Pancreas (tissue), 10 donors: ENCODE measurements at regions not wholly inside any gene's neighbourhood (a gene's known extent, or its start where the extent isn't known, plus 50 kb on each side); places are given as distances from the start of the nearest gene placed in this dataset.

ENCODE experiments used
- ATAC-seq, 4 donors: fragments of 200-7000 bp; cut with Tn5 transposase; one replicate each; pipeline versions ENCODE4 v1.8.0 to v1.9.1; 2020; ENCODE audit warnings: mild to moderate bottlenecking in 4 of 4, moderate library complexity in 4 of 4
- DNase-seq, 6 donors: peaks; one replicate each; pipeline ENCODE4 v3.0.0-alpha.2; 2020
- FAIRE-seq: peaks from 2 replicates; lab custom pipeline; 2012; peaks lifted over from hg19 to GRCh38; lab: Jason Lieb, UNC
- H3K27ac ChIP-seq, 4 donors: fragments of 200-600 bp; sonication (generic); 1 replicate in 3 of 4; 2 replicates in 1 of 4; pipeline versions ENCODE4 v1.5.0 to v1.8.0; 2020
- H3K27me3 ChIP-seq, 4 donors: fragments of 200-600 bp; one replicate each; pipeline ENCODE4 v1.8.0; 2021
- H3K36me3 ChIP-seq, 3 donors: fragments of 200-600 bp; sonication (generic) in 1 of 3; one replicate each; pipeline versions ENCODE4 v1.5.0 to v1.8.0; 2020 to 2021
- H3K4me1 ChIP-seq, 3 donors: fragments of 200-600 bp; one replicate each; pipeline ENCODE4 v1.8.0; 2021
- H3K4me3 ChIP-seq, 4 donors: fragments of 200-600 bp; sonication (generic) in 2 of 4; one replicate each; pipeline versions ENCODE4 v1.5.0 to v1.8.0; 2020 to 2021
- H3K9me3 ChIP-seq, 4 donors: fragments of 200-600 bp; one replicate each; pipeline ENCODE4 v1.8.0; 2021
- WGBS, 2 donors: extraction: QIAGEN DNeasy Blood & Tissue Kit; methylation state at CpG; one replicate each; pipeline ENCODE4 v1.1.7; 2013; 5-methylcytosine and 5-hydroxymethylcytosine counted together
- intact Hi-C, 3 donors: fragments of 100-400 bp; cut with DNase I; formaldehyde crosslinking; loops; one replicate each; pipeline versions ENCODE4 v1.11.1 to v1.14.2; 2022
- TF ChIP-seq, protein P1 (sequence below), 4 donors: fragments of 200-600 bp; sonication (generic) in 3 of 4; IDR thresholded peaks; one replicate each; pipeline versions ENCODE4 v1.5.0 to v1.8.0; 2021; ENCODE audit warnings: antibody characterized with exemption in 4 of 4
- donor health status: healthy with polysubstance abuse.
- donor health status: DM: no; HTN: no; CAD: no; lungs with moderate emphysema.
- donor health status: DM: no; HTN: no; CAD: no.
- donor health status: control.
- donor health status: control.
- donor health status: Bipolar disorder and iron deficiency.
- donor health status: DM: yes; HTN: yes; CAD: no.
- donor health status: DM: no; HTN: no; CAD: no.
- donor health status: DM: no; HTN: no; CAD: no.
- donor health status: DM: yes; HTN: yes; CAD: no.

GRCh38 chr11:19525276-19525675 is 187.4 kb upstream of the NAV2 start:
- Histone ChIP-seq H3K4me3 (no peak overlapping the region), H3K27ac (no peak overlapping the region), H3K36me3 (no peaks in the 10 kb centered on the region), H3K9me3 (no peaks in the 10 kb centered on the region), H3K4me1 (peaks cover 0 to 11% (median 4%) of the 10 kb centered on the region in 3 donors), H3K27me3 (no peaks in the 10 kb centered on the region)
- FAIRE-seq, result no peak
- ATAC-seq, result no peak
- TF ChIP-seq, protein P1, sequence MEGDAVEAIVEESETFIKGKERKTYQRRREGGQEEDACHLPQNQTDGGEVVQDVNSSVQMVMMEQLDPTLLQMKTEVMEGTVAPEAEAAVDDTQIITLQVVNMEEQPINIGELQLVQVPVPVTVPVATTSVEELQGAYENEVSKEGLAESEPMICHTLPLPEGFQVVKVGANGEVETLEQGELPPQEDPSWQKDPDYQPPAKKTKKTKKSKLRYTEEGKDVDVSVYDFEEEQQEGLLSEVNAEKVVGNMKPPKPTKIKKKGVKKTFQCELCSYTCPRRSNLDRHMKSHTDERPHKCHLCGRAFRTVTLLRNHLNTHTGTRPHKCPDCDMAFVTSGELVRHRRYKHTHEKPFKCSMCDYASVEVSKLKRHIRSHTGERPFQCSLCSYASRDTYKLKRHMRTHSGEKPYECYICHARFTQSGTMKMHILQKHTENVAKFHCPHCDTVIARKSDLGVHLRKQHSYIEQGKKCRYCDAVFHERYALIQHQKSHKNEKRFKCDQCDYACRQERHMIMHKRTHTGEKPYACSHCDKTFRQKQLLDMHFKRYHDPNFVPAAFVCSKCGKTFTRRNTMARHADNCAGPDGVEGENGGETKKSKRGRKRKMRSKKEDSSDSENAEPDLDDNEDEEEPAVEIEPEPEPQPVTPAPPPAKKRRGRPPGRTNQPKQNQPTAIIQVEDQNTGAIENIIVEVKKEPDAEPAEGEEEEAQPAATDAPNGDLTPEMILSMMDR (IDR thresholded peaks at IDR 0.05), result no peak
- no peak for DNase-seq
- 86 to 90% methylated on average over 7 of the region's 7 CpGs for WGBS, 2 donors
- intact Hi-C loops, result no loop called here

DNA sequence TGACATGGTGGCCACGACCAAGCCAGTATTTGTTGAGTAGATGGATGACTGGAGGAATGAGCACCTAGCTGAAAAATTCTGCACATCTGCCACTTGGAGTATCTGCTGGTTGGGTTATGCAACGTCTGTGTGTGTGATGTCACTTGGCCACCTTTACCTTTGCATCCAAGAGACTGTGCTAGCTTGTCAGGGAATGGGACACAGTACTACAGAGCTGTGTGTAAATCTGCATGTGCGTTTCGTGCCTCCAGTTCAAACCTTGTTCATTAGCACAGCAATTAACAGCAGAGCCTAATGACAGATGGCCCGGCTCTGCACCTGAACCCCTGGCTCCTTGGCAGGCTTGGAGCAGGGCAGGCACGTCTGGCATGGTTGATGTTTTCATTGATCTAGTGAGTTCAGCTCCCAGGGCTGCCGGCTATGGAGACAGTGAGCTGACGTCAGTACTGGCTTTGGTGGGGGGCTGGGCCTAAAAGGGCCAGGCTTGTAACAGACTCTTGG is 188.4 kb upstream of the NAV2 start:
- peak overlapping the region in 1 of 4 donors; percentile 14 for H3K27ac ChIP-seq
- no peak overlapping the region for H3K4me3 ChIP-seq
- peaks cover 0 to 11% (median 4%) of the 10 kb centered on the region in 3 donors for H3K4me1 ChIP-seq
- intact Hi-C loops, result no loop called here
- H3K36me3 ChIP-seq, result no peaks in the 10 kb centered on the region
- no peaks in the 10 kb centered on the region for H3K9me3 ChIP-seq
- TF ChIP-seq, protein P1 (IDR thresholded peaks at IDR 0.05), result no peak
- DNase-seq (peak; percentile 36 to 81 (median 68)), ATAC-seq (peak; percentile 91 to 95 (median 95)), FAIRE-seq (no peak)
- 13 to 15% methylated on average over 8 of the region's 8 CpGs for WGBS, 2 donors
- H3K27me3 ChIP-seq, result no peaks in the 10 kb centered on the region

DNA sequence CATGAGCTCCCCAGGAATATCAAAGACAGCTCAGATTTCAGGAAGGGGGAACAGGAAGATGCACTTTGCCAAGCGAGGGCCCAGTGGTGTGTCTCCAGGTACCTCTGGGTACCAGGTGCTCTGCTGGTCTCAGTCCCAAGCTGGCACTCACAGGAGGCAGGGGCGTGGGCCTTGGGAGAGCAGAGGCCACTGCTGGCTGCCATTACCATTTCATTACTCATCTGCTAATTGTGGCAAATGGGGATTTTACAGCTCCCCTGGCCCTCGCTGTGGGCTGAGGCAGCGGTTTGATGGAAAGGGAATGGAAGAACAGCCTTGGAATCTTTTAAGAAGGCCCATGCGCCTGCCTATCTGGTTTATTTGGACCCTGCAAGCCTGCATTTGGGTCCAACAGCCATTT is 192.0 kb upstream of the NAV2 start:
- ATAC-seq, result no peak
- TF ChIP-seq, protein P1 (IDR thresholded peaks at IDR 0.05), result no peak
- no peaks in the 10 kb centered on the region for H3K36me3 ChIP-seq
- FAIRE-seq, result no peak
- H3K27ac ChIP-seq, result no peak overlapping the region
- no peak for DNase-seq
- 91 to 92% methylated on average over 5 of the region's 5 CpGs for WGBS, 2 donors
- no peak overlapping the region for H3K4me3 ChIP-seq
- intact Hi-C loops, result no loop called here
- peaks cover 0 to 11% (median 4%) of the 10 kb centered on the region in 3 donors for H3K4me1 ChIP-seq
- no peaks in the 10 kb centered on the region for H3K9me3 ChIP-seq
- H3K27me3 ChIP-seq, result no peaks in the 10 kb centered on the region

DNA sequence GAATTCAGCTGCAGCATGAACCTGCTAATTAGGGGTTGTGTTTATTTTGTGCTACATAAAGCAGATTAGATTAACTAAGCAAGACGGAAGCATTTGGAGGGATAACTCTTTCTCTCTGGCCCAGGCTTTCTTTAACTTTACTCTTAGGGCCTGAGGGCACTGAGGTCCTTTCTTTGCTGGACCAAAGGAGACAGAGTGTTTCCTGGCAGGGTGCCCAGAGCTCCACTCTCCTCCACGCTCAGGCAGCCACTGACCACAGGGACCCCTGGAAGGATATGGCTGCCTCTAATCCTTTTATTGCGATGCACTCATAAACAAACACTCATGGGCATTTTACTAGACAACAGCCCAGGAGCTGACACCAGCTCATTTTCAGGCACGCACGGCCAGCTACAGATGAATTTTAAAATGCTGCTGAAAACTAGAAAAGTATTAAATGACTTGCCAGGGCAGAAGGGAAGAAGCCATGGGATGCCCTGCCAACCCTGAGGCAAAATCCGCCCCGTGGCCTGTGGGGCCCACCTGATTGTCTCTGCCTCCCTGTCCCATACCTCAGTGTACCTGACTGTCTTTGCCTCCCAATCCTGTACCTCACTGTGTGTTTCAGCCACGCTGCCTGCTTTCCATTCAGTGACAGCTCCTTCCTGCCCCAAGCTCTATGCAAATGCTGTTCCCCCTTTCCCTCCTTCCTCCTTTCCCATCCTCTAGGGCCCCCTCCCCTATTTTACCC is 192.6 kb upstream of the NAV2 start:
- intact Hi-C loops, result no loop called here
- no peak for ATAC-seq
- no peaks in the 10 kb centered on the region for H3K36me3 ChIP-seq
- H3K9me3 ChIP-seq, result no peaks in the 10 kb centered on the region
- no peak for DNase-seq
- no peak overlapping the region for H3K27ac ChIP-seq
- no peak overlapping the region for H3K4me3 ChIP-seq
- no peak for FAIRE-seq
- peaks cover 0 to 11% (median 4%) of the 10 kb centered on the region in 3 donors for H3K4me1 ChIP-seq
- TF ChIP-seq, protein P1 (IDR thresholded peaks at IDR 0.05), result no peak
- WGBS, 2 donors, result 70 to 82% methylated on average over 8 of the region's 8 CpGs
- H3K27me3 ChIP-seq, result no peaks in the 10 kb centered on the region

DNA sequence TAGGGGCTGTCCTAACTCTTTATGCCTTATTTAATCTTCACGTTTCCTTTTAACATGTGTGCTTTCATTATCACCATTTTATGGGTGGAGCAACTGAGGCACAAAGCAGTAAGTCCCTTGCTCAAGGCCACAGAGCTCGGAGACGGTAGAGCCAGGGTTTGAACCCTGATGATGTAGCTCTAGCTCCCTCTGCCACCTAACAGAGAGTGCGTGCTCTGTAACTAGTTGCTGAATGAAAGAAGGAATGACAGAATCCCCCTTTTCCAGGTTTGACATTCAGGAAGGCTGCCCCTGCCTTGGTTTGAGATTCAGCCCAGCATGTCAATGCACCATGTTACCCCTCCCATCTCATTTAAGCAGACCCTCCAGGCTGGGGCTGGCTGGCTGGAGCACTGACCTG is 193.3 kb upstream of the NAV2 start:
- Histone ChIP-seq H3K9me3 (no peaks in the 10 kb centered on the region), H3K4me1 (peaks cover 0 to 5% (median 0%) of the 10 kb centered on the region in 3 donors), H3K27me3 (no peaks in the 10 kb centered on the region), H3K4me3 (no peak overlapping the region), H3K27ac (no peak overlapping the region), H3K36me3 (no peaks in the 10 kb centered on the region)
- TF ChIP-seq, protein P1 (IDR thresholded peaks at IDR 0.05), result no peak
- WGBS, 2 donors, result 63 to 70% methylated on average over 4 of the region's 4 CpGs
- DNase-seq (no peak), FAIRE-seq (no peak), ATAC-seq (no peak)
- intact Hi-C loops, result no loop called here
